ENCODE measurements at regions not wholly inside any gene's neighbourhood (a gene's known extent, or its start where the extent isn't known, plus 50 kb on each side); places are given as distances from the start of the nearest gene placed in this dataset.
"Not testable (repeated sequence)": the region's sequence is repeated elsewhere in the genome, so short reads cannot be mapped to it uniquely, and the experiment has no call there.

- DNase-seq, result no peak
- no peak overlapping the region for H3K27ac ChIP-seq
- intact Hi-C loops (cut with DNase I), result no loop called here
- H3K9me3 ChIP-seq, result no peaks in the 10 kb centered on the region
- no peak for TF ChIP-seq CTCF (IDR thresholded peaks at IDR 0.05)
- no peak overlapping the region for H3K4me3 ChIP-seq
- H3K4me1 ChIP-seq, result no peaks in the 10 kb centered on the region
- no peaks in the 10 kb centered on the region for H3K27me3 ChIP-seq
- H3K9ac ChIP-seq (ENCODE audit: low read depth in 2 of 2, low read length in 2 of 2), result no peak overlapping the region
- no peaks in the 10 kb centered on the region for H3K36me3 ChIP-seq
These were observed 100.9 kb upstream of the CHST15 start for GRCh38 chr10:124194199-124194824.

- no peaks in the 10 kb centered on the region for H3K9me3 ChIP-seq
- H3K27ac ChIP-seq, result no peak overlapping the region
- no peak overlapping the region for H3K9ac ChIP-seq (ENCODE audit: low read depth in 2 of 2, low read length in 2 of 2)
- no peaks in the 10 kb centered on the region for H3K4me1 ChIP-seq
- no peaks in the 10 kb centered on the region for H3K36me3 ChIP-seq
- TF ChIP-seq CTCF (IDR thresholded peaks at IDR 0.05), result no peak
- no peaks in the 10 kb centered on the region for H3K27me3 ChIP-seq
- no peak for DNase-seq
- no peak overlapping the region for H3K4me3 ChIP-seq
- intact Hi-C loops (cut with DNase I), result no loop called here
These were observed 99.9 kb upstream of the CHST15 start for GRCh38 chr10:124193309-124193696.

GRCh38 chr10:124192664-124193308 is 99.4 kb upstream of the CHST15 start:
- H3K9ac ChIP-seq (ENCODE audit: low read depth in 2 of 2, low read length in 2 of 2); H3K4me1 ChIP-seq; H3K9me3 ChIP-seq; intact Hi-C loops (cut with DNase I); DNase-seq; H3K27me3 ChIP-seq; H3K36me3 ChIP-seq; H3K27ac ChIP-seq; H3K4me3 ChIP-seq: not testable (repeated sequence)

- H3K9me3 ChIP-seq; H3K36me3 ChIP-seq; H3K27ac ChIP-seq; H3K9ac ChIP-seq (ENCODE audit: low read depth in 2 of 2, low read length in 2 of 2); H3K4me1 ChIP-seq; H3K27me3 ChIP-seq; H3K4me3 ChIP-seq; intact Hi-C loops (cut with DNase I); DNase-seq: not testable (repeated sequence)
These were observed 97.1 kb upstream of the CHST15 start for GRCh38 chr10:124190476-124190875.

GRCh38 chr10:124186956-124187355 is 93.6 kb upstream of the CHST15 start:
- Histone ChIP-seq H3K4me1 (no peaks in the 10 kb centered on the region), H3K9me3 (no peaks in the 10 kb centered on the region), H3K9ac (ENCODE audit: low read depth in 2 of 2, low read length in 2 of 2) (no peak overlapping the region), H3K27ac (no peak overlapping the region), H3K4me3 (no peak overlapping the region), H3K27me3 (no peaks in the 10 kb centered on the region), H3K36me3 (no peaks in the 10 kb centered on the region)
- TF ChIP-seq CTCF (IDR thresholded peaks at IDR 0.05), result no peak
- DNase-seq, result no peak
- intact Hi-C loops (cut with DNase I), result no loop called here

- H3K27me3 ChIP-seq, result no peaks in the 10 kb centered on the region
- no peak overlapping the region for H3K4me3 ChIP-seq
- no peak for TF ChIP-seq CTCF (IDR thresholded peaks at IDR 0.05)
- no peaks in the 10 kb centered on the region for H3K9me3 ChIP-seq
- no peak overlapping the region for H3K9ac ChIP-seq (ENCODE audit: low read depth in 2 of 2, low read length in 2 of 2)
- no peaks in the 10 kb centered on the region for H3K4me1 ChIP-seq
- intact Hi-C loops (cut with DNase I), result no loop called here
- H3K36me3 ChIP-seq, result no peaks in the 10 kb centered on the region
- no peak overlapping the region for H3K27ac ChIP-seq
- DNase-seq, result no peak
These were observed 91.7 kb upstream of the CHST15 start for GRCh38 chr10:124185084-124185483.

All from colonic mucosa (tissue), 4 donors.